Right renal pelvis (tissue), 4 donors: ENCODE measurements at regions not wholly inside any gene's neighbourhood (a gene's known extent, or its start where the extent isn't known, plus 50 kb on each side); places are given as distances from the start of the nearest gene placed in this dataset.
A peak's percentile ranks its signal among the peaks of the same experiment; 100 is the strongest.

ENCODE experiments used
- DNase-seq, 4 donors: peaks; one replicate each; pipeline ENCODE4 v3.0.0-alpha.2; 2013; ENCODE audit warnings: low read depth in 4 of 4, low spot score in 3 of 4, missing footprints in 1 of 4

DNA sequence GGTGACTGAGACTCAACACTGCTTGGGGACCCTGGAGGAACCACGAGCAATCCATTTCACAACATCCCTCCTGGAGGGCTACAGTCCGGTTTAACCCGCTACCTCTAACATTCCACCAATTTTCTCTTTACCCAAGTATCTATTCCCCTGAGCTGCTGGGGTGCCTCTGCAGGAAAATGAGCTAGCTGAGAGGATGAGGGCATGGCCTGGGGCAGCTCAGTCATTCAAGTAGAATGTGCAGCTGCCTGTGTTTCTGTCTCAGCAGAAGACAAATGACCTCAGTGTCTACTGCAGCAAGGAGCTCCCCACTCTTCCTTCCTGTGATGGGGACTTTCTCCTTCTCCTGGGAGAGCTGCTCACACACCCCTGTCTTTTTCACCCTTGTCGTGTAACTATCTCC, 120.8 kb downstream of the ZNF518B start:
- DNase-seq = no peak

DNA sequence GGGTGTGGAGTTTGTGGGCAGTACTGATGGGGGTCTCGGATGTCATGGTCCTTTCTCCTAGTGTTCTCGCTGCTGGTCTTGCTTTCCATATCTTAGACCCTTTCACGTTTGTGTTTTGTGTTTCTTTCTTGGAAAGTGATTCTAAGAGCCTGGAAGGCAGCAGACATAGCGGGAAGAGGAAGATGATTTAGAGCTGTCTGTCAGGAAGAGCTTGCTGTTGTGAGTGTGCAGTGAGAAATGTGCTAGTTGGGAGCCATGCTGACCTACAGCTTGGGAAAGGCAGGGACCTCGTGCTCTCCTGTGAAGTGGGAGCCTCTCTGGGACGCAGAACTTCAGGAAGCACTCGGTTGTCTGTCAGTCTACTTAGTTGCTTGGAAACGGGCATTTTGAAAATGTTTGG, 122.2 kb downstream of the ZNF518B start:
- no peak for DNase-seq

DNA sequence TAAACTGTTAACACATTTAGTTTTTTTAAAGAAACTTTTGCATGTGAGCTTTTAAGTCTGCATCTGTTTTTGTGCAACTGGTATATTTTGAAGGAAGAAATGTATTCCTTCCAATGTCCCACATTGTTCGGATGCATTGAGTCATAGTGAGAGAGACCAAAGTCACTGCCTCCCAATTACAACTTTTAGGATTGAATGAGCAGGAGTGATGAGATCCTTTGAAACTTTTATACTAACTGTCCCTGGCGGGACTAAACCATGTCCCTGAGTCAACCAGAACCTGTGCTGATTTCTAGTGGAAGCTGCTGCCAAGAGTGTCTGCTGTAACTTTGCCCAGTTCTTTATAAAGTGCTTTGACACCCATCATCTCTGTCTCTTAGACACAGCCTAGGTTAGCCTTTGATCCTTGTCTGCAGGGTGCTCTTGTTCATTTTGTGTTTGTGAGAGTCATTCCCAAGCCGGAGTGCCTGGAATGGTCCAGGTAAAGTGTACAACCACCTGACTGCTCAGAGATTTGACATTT, 122.7 kb downstream of the ZNF518B start:
- DNase-seq = no peak

DNA sequence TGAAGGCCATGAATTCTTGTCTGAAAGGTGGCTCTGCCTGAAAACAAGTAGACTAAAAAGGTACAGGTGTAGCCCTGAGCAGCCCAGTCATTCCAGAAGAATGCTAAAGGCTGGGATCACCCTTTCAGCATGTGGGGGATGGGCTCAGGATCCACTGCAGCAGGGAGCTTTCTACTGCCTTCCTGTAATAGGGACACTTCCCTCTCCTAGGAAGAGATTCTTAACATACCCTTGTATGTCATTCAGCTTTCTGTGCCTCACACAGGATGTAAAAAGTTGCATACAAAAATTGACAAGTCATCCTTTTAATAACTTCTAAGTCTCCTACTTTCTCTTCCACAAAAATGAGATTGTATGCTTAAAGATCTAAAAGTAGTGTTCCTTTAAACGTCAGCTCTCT, 123.3 kb downstream of the ZNF518B start:
- DNase-seq = no peak

DNA sequence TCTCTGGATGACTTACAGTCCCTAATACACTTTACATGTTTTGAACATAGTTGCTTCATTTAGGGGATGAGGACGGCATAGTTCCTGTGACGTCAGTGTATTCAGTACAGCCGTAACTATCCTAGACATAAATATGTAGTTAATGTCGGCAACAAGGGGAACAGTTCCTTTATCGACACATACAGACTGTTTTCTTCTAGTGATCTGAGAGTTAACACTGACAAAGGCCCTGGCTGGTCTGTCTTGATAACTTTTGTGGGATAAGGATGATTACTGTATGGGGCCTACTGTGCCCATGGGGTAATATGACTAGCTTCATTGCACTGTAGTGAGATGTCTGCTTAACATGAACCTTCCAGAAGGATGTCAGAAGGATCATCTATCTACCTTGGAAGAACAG, 131.2 kb downstream of the ZNF518B start:
- DNase-seq = no peak

DNA sequence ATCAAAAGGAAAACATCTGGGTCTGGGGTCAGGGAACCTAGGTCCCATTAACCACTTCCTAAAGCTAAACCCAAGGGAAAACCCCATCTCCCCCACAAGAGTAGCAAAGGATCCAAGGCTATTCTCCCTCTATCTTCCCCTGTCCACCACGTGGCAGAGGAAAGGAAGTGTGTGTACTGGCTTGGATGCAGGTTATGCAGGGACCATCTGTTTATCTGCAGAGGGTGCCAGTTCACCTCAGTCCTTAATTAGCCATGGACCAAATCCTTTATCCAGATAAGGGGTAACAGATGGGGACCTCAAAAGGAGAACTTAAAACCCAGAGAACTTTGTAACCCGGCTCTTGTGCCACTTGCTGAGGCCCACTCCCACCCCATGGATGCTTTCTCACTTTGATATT, 135.3 kb downstream of the ZNF518B start:
- DNase-seq = no peak

DNA sequence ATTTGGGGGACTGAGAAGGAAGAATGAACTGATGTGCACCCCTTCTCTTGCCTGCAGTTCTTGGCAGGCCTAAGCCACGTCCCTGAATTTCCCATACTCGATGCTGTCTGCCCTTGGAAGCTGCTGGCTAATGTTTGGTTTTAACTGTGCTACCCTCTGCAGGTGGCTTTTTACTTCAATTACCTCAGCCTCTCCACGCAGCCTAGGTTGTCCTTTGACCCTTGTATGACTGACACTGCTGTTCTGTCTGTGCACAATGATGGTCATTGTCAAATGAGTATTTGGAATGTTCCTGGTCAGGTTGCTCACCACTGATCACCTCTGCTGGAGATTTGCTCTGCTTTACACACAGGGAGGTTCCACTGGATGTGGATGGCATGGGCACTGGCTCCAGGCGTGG, 137.1 kb downstream of the ZNF518B start:
- DNase-seq = no peak

DNA sequence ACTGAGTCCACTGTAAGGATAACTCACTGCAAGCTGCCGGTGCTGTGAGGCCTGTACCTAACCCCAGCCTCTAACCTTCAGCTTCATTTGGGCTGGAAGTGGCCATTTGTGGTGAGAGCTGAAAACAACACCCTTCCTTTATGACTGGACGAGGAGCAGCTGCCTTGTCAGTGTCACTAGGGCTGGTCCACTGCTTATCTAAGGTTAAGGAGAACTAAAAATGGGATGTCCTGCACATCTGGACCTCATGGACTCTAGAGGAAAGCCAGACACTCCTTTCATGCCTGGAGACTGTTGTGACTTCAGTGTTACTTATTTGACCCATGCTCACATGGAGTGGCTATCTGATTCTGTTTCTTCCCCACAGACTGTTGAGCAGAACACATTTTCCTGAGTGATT, 139.9 kb downstream of the ZNF518B start:
- no peak for DNase-seq

DNA sequence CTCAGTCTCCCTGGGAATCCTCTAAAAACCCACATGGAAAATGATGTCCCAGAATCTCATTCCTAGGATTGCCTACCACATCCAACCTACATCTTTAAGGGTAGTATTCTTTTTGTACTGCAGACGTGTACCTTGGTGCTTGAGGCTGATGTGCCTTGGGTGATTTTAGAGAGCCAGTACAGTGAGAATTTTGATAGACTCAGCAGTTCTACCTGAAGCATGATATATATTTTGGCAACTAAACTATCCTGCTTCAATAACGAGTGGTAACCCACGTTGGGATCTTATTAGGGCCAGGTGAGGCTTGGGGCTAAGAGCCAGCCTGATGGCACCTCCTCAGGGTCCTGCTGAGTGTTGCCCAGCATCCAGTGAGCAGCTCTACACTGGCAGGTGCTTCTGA, 140.4 kb downstream of the ZNF518B start:
- DNase-seq = no peak

DNA sequence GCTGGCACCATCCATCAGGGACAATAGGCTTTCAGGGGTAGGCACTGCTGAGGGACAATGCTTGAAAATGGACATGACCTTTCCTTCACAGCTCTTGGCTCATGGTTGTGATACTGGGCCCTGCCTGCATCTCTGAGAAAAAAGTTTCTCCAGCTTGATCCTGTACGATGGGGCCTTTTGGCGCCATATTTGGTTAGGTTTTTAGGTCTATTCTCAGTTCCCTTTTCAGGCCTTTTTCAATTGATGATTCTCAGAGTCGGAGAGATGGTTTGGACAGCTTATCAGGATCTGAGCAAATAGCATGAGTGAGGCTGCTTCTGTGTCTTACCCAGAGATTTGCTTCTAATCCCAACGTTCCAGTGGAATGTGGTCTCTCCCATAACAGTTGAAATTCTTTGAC, 141.6 kb downstream of the ZNF518B start:
- DNase-seq = no peak

DNA sequence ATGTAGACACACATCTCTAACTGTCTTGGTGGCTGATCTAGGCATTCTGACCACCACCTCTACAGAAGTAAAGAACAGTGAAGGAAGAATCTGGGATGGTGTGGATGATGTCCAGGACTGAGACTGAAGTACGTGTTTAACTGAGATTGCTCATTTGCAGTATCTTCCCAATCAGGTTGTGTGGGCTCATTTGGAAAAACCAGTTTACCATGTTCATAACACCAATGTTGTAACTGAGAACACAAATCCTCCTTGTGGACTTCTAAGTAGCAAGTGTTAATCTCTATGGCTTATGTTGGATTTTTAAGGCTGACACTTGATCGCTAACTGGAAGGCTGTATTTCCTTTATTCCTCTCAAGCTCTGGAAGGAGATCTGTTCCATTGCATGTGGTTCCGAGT, 144.7 kb downstream of the ZNF518B start:
- no peak for DNase-seq

DNA sequence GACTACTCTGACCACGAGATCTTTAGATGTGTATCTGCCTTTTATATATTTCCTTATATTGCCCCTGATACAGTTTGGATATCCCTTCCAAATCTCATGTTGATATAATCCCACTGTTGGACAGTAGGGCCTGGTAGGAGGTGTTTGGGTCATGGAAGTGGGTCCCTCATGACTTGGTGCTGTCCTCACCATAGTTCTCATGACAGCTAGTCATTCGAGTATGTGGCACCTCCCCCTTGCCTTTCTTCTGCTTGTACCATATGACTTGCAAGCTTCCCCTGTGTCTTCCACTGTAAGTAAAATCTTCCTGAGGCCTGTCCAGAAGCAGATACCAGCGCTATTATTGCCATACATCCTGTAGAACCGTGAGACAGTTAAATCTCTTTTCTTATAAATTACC, 145.3 kb downstream of the ZNF518B start:
- no peak for DNase-seq

DNA sequence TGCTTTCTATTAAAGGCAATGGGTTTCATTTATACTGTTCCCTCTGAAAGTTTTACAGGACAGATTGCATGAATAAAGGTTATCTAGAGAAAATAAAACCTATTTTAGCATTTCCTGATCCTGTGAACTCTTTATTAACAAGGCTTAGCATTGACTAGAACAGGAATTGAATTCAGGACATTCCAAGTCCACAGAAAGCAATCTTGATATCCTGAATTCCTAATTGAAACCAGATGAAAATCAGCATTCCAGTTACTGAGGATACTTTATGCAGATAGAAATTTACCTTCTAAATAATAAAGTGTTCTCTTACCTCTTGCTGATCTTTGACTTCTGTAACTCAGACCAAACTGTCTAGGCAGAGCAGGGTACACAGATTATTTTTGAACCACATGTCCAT, 151.4 kb downstream of the ZNF518B start:
- no peak for DNase-seq

DNA sequence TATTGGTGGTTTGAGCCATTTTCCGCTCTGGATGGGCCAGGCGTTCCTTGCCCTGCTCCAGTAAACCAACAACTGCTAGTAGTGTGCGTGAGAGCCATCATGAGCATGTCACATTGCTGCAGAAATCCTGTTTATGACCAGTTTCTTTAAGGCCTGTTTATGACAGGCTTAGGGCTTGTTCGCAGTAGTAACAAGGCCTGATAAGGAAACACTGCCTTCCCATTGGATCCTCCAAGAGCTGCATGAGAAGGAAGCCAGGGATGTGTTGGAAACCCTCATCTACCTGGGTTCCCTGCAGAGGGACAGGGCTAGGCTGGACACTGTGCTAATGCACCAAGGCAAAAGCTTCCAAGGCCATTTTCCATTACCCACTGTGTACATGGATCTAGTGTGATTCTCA, 153.9 kb downstream of the ZNF518B start:
- DNase-seq = no peak

DNA sequence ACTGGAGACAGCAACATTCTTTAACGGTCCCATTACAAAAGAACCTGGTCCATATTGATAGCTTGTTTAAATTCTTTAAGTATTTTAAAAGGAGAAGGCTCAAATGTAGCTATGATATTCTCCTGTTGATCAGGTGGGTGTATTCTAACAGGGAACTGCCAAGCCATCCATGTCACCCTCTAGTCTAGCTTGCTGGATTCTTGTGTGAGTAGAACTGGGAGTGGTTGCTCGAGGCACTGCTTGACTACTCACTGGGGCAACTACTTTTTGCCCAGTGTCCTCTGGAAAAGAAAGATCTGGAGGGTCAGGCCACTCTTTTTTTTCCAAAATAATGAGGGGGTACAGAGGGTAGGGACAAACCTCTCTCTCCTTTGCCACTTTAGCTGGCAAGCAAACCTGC, 155.1 kb downstream of the ZNF518B start:
- DNase-seq = no peak

DNA sequence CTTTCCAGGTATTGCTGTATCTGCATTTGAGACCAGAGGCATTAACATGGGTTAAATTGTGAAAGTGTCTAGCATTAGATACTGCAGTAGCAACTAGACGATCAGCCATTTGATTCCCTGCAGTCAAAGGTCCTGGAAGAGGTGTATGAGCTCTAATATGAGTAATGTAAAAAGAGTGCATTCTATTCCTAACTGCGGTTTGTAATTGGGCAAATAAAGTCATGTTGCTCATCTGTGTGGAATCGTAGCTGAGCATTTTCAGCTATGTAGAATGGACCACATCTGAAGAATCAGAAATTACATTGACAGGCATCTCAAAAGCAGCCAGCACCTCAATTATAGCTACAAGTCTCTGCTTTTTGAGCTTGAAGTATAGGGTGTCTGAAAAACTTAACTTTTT, 157.6 kb downstream of the ZNF518B start:
- DNase-seq = no peak

DNA sequence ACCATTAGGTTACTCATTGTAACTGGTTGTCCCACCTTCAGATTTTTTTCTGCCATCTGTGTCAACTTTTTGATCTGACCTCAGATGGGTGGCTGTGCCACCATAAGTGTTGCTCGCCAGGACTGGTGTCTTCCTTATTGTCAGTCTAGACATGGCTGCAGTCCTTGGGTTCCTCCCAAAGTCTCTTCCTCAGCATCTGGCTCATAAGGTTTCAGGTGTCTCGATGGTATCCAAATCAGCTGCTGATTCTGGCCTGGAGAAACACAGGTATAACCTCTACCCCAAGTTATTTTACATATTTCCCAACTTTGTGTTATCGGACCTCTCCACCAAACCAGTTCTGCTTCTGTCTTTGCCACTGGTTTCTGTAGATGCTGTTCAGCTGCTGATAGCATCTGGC, 158.5 kb downstream of the ZNF518B start:
- DNase-seq = no peak

DNA sequence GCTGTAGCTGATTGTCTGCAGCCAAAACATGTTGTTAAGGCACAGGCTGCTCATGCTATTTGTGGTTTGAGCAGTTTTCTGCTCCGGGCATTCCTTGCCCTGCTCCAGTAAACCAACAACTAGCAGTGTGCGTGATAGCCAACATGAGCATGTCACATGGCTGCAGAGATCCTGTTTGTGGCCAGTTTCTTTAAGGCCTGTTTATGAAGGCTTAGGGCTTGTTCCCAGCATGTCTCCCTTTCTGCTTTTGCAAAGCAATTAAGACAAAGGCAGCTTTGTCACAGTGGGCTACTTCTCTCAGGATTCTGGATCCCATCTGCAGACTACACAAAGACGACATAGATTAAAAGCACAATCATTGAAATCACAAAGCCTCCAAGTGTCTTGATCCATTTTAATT, 160.5 kb downstream of the ZNF518B start:
- DNase-seq = peak; percentile 10 to 43 (median 14)

DNA sequence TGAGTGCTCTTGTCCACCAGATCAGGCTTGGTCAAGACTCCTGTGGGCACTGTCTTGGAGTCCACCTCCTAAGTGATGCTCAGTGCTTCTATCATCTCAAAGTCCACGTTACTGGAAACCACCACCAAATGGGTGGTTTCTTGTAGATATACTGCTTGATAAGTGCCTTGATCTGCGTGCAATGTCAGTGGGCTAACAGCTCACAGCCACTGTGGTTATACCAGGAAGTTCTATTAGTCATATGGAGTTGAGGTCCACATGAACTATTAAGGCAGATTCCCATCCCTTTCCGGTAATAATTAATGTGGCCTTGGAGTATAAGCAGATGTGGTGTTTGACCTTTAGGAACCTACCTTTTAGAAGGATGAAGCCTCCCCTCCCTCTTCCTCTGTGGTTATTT, 161.9 kb downstream of the ZNF518B start:
- no peak for DNase-seq

DNA sequence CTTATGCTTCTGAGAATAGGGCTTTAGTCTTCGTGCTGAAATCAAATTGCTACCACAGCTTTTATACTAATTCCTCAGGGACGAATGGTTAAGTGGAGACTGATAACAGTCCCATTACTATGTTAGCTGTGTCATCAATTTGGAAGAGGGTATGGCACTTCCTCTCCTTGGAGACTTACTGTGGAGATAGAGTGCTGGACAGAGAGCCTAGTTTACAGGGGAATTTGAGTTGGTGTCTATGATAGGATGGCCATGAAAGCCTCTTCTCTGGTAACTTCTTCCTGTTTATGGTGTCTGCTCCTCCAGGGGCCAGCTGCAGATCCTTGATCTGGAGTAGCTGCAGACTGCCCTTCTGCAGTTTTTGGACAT, 167.7 kb downstream of the ZNF518B start:
- DNase-seq = no peak

DNA sequence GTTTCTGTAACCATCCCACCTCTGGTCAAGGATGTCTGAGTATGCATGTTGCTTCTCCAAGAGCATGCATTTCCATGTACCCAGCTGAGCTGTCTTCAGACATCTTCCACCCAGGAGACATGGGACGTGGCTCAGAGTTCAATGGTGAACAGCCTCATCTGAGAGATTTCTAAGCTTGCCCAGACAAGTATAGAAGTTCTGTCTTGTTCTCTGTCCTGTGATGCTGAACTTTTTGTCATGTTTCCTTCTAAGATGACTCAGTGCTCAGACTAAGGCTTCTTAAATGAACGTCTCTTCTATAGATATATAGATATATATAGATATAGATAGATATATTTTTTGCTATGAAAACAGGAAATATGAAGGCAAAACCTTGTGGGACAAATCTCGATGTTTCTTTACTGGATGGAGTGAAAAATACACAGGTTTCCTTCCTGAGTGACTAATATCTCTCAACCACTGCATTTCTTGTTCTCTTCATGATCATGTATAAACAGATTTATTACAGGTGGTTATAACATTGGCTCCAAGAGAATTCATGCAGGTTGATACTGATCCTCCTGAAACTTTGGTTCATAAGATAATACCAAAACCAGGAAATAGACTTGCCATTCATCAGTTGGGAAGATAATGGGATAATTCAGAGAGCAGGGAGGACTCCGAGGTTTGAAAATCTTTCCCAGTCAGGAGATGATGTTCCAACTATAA, 168.2 kb downstream of the ZNF518B start:
- DNase-seq = no peak

DNA sequence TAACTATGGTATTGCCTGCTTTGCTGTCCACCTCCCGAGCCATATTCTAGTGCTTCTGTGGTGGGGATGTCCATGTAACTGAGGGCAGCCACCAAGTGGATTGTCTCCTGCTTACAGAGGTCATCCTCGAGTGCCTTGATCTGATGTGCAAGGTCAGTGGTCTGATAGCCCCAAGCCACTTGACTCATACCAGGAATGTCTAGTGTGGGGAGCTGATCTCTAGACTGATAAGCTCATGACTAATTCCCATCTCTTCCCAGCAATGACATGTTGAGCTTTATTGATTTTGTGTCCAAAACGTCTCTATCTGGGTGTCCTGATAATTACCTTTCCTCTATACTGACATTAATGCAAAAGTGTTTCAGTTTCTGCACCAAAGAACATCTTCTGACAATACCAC, 168.4 kb upstream of the WDR1 start:
- no peak for DNase-seq

DNA sequence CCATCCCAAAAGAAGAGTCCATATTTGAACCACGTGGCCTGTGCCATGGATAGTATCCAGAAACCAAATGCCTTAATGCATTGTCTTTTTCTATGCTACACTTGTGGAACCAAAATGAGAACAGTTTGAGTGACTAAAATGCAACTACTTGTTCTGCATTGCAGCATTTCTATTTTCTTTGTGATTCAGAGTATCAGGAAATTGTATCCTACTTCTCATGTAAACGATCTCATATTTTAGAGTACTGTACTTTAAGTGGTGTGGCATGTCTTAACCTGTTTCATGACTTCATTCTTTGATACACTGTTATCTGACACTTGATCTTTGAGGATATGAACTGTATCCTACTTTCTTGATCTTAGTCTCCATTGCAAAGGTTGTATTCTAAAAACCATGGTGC, 167.2 kb upstream of the WDR1 start:
- DNase-seq = no peak
